Spleen (tissue), 7 donors: ENCODE measurements at regions not wholly inside any gene's neighbourhood (a gene's known extent, or its start where the extent isn't known, plus 50 kb on each side); places are given as distances from the start of the nearest gene placed in this dataset.

ENCODE experiments used
- POLR2A ChIP-seq, 3 donors: fragments of 450-650 bp; IDR thresholded peaks; one replicate each; pipeline ENCODE4 v1.5.1; 2017; ENCODE audit warnings: antibody characterized with exemption in 3 of 3, mild to moderate bottlenecking in 1 of 3
- POLR2AphosphoS5 ChIP-seq, 3 donors: sonication (generic); formaldehyde crosslinking; IDR thresholded peaks; one replicate each; pipeline ENCODE4 v1.5.1; 2017; ENCODE audit warnings: antibody characterized with exemption in 3 of 3
- TF ChIP-seq, protein P1 (sequence below), 11 experiments: fragments of 200-600 bp in 7 of 11; fragments of 450-650 bp in 4 of 11; sonication (generic) in 4 of 11; IDR thresholded peaks in 8 of 11; conservative IDR thresholded peaks in 3 of 11; 1 replicate in 7 of 11; 2 replicates in 4 of 11; pipeline versions ENCODE4 v1.4.0 to v1.8.0; 2016 to 2021; ENCODE audit warnings: antibody characterized with exemption in 11 of 11, inconsistent platforms in 4 of 11, mild to moderate bottlenecking in 1 of 11
- donor health status: DM: no; HTN: no; CAD: no; lungs with moderate emphysema.
- donor health status: DM: no; HTN: no; CAD: no.
- donor health status: DM: no; HTN: no; CAD: no.

DNA sequence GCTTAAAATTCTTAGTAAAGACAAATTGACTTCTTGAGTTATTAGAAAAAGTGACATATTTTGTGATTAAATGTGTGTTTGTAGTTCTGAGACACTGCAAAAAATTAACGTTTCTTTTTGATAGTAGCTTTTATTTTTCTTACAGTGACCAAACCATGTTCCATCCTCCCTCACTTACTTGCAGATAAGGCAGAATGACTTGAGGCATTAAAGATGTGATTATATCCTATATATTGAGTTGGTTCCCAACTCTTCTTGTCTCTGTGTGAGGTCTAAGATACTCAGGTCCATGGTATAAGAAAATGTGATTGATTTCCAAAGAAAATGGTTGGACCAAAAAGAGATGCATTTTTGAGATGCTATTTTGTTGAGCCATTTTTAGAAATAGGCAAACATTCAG is 238.3 kb upstream of the NR2F2 start:
- TF ChIP-seq, protein P1, sequence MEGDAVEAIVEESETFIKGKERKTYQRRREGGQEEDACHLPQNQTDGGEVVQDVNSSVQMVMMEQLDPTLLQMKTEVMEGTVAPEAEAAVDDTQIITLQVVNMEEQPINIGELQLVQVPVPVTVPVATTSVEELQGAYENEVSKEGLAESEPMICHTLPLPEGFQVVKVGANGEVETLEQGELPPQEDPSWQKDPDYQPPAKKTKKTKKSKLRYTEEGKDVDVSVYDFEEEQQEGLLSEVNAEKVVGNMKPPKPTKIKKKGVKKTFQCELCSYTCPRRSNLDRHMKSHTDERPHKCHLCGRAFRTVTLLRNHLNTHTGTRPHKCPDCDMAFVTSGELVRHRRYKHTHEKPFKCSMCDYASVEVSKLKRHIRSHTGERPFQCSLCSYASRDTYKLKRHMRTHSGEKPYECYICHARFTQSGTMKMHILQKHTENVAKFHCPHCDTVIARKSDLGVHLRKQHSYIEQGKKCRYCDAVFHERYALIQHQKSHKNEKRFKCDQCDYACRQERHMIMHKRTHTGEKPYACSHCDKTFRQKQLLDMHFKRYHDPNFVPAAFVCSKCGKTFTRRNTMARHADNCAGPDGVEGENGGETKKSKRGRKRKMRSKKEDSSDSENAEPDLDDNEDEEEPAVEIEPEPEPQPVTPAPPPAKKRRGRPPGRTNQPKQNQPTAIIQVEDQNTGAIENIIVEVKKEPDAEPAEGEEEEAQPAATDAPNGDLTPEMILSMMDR (IDR thresholded peaks at IDR 0.05 in 8 of 11, conservative IDR thresholded peaks at IDR 0.05 in 3 of 11) = no peak
- TF ChIP-seq POLR2AphosphoS5 (IDR thresholded peaks at IDR 0.05) (no peak), POLR2A (IDR thresholded peaks at IDR 0.05) (no peak)
